ENCODE measurements at regions not wholly inside any gene's neighbourhood (a gene's known extent, or its start where the extent isn't known, plus 50 kb on each side); places are given as distances from the start of the nearest gene placed in this dataset.

DNA sequence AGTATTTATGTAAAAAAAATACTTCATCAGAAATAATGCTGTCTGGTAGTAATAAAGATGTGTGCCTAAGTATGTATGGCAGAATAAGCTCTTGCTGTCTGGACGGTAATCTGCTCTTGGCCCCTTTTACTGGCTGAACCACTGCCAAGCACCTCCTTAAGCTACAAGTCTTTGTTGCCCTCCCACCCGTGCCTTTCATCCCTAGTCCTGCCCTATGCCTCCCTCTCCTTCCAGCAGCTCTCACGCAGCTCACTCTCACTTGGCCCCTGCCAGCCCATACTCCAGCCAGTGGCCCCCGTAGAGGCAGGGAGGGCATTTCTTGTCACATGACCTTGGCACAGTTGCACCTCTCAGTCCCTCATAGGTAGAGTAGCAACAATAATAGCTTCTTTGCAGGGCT lies 54.5 kb upstream of the NPAS2 start:
- Histone ChIP-seq H3K27me3 (ENCODE audit: insufficient read depth, low read depth, severe bottlenecking) (no peaks in the 10 kb centered on the region), H3K4me3 (ENCODE audit: low read depth, low read length) (no peak overlapping the region), H3K27ac (no peak overlapping the region), H3K36me3 (no peaks in the 10 kb centered on the region), H3K9me3 (ENCODE audit: severe bottlenecking) (no peaks in the 10 kb centered on the region)
- no peak for DNase-seq
- TF ChIP-seq, protein P1, sequence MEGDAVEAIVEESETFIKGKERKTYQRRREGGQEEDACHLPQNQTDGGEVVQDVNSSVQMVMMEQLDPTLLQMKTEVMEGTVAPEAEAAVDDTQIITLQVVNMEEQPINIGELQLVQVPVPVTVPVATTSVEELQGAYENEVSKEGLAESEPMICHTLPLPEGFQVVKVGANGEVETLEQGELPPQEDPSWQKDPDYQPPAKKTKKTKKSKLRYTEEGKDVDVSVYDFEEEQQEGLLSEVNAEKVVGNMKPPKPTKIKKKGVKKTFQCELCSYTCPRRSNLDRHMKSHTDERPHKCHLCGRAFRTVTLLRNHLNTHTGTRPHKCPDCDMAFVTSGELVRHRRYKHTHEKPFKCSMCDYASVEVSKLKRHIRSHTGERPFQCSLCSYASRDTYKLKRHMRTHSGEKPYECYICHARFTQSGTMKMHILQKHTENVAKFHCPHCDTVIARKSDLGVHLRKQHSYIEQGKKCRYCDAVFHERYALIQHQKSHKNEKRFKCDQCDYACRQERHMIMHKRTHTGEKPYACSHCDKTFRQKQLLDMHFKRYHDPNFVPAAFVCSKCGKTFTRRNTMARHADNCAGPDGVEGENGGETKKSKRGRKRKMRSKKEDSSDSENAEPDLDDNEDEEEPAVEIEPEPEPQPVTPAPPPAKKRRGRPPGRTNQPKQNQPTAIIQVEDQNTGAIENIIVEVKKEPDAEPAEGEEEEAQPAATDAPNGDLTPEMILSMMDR (IDR thresholded peaks at IDR 0.05; ENCODE audit: low read depth, low read length), result no peak

DNA sequence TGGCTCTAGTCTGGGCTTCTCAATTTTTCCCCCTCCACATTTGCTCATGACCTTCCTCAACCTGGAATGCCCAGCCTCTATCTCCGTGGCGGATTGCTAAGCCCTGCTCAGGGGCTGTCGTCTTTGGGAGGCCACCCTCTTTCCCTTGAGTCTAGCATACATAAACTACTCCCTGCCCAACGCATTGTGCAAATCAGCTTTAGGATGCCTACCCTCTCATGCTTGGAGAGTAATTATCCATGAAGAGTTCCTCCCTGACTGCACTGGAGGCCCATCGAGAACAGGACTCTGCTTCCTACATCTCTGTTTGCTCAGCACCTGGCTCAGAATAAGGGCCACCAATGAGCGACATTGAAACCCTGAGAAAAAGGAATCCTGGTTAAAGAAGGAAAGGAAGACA lies 53.7 kb upstream of the NPAS2 start:
- H3K4me3 ChIP-seq (ENCODE audit: low read depth, low read length), result no peak overlapping the region
- no peaks in the 10 kb centered on the region for H3K36me3 ChIP-seq
- H3K27ac ChIP-seq, result no peak overlapping the region
- DNase-seq, result no peak
- no peaks in the 10 kb centered on the region for H3K9me3 ChIP-seq (ENCODE audit: severe bottlenecking)
- TF ChIP-seq, protein P1 (IDR thresholded peaks at IDR 0.05; ENCODE audit: low read depth, low read length), result no peak
- H3K27me3 ChIP-seq (ENCODE audit: insufficient read depth, low read depth, severe bottlenecking), result no peaks in the 10 kb centered on the region

DNA sequence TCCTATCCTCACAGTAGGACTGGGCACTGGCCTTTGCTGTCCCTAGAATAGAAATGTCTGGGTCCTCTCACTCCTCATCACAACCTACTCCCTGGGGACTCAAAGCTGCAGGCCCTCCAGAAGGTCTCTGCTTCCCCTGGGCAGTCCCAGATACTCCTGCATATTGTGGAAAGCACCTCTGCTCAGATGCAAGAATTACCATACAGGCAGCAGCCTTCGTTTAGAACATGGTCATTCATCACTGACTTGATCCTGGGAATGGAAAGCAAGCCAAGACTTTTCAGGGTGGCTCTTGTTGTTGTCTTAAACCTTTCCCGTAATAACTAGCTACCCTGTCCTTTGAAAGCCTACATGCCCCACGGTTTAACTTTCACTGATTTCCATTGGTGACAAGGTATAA lies 53.1 kb upstream of the NPAS2 start:
- Histone ChIP-seq H3K27me3 (ENCODE audit: insufficient read depth, low read depth, severe bottlenecking) (no peaks in the 10 kb centered on the region), H3K9me3 (ENCODE audit: severe bottlenecking) (no peaks in the 10 kb centered on the region), H3K4me3 (ENCODE audit: low read depth, low read length) (no peak overlapping the region), H3K36me3 (no peaks in the 10 kb centered on the region), H3K27ac (no peak overlapping the region)
- TF ChIP-seq, protein P1 (IDR thresholded peaks at IDR 0.05; ENCODE audit: low read depth, low read length), result no peak
- DNase-seq, result no peak

DNA sequence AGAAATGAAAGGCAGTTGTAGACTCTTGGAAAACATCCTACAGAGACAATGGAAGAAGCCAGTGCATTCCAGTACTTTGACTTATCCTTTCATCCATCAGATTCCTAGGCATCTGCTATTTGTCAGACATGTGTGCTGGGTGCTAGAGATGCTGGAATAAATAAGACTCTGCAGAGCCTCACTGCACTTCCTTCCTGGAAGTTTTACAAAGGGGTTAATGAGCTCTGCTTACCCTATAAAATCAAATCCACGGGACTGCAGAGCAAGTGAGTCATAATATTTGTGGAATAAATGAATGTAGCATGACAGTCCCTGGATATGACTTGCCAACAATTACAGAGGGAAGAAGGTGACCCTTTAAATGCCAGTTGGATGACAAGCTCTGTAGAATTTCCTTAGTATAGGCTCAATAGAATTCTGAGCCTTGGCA lies 52.7 kb upstream of the NPAS2 start:
- no peak overlapping the region for H3K4me3 ChIP-seq (ENCODE audit: low read depth, low read length)
- H3K36me3 ChIP-seq, result no peaks in the 10 kb centered on the region
- no peak overlapping the region for H3K27ac ChIP-seq
- no peaks in the 10 kb centered on the region for H3K9me3 ChIP-seq (ENCODE audit: severe bottlenecking)
- H3K27me3 ChIP-seq (ENCODE audit: insufficient read depth, low read depth, severe bottlenecking), result no peaks in the 10 kb centered on the region
- TF ChIP-seq, protein P1 (IDR thresholded peaks at IDR 0.05; ENCODE audit: low read depth, low read length), result no peak
- no peak for DNase-seq

DNA sequence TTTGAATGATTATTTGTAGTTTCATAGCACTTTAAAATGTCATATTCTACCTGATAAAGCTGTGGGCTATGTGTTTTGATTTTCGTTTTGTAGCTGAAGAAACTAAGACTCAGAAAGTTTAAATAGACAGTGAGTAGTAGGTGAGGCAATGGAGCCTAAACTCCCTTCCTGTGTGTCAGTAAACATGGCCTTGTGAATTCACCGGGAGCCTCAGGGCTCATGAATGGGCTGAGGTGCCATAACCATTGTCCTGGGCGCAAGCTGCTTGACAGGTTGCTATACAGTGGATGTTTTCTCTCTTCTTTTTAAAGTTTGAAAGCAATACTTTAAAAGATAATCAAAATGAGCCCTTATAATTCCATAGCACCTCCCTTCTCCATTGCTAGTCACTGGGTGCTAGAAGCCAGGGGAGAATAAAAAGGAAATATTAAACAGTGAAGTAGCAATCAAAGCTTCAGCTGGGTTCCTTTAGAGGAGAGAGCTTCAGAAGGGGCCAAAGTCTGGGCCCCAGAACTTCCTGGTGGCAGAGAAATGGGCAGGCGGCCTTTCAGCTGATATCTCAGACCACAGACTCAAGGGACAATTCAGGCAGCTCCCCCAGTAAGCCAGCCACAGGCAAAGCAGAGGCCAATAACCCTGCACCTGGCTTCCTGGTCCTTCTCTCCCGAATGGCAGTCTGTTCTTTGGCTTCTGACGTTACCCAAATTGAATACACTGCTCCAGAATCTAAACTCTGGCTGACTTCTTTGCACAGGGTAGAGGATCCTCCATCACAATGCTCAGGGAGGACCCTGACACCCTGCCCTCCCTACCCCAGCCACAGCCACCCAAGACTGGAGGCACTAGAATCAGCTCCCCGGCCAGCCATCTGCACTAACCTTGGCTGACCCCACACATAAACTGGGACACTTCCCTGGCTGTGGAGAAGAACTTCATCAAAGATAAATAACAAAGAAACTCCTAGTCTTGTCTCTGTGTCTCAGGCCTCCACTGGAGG lies 51.8 kb upstream of the NPAS2 start:
- no peak overlapping the region for H3K4me3 ChIP-seq (ENCODE audit: low read depth, low read length)
- H3K27me3 ChIP-seq (ENCODE audit: insufficient read depth, low read depth, severe bottlenecking), result no peaks in the 10 kb centered on the region
- TF ChIP-seq, protein P1 (IDR thresholded peaks at IDR 0.05; ENCODE audit: low read depth, low read length), result no peak
- no peak overlapping the region for H3K27ac ChIP-seq
- no peaks in the 10 kb centered on the region for H3K9me3 ChIP-seq (ENCODE audit: severe bottlenecking)
- DNase-seq, result no peak
- H3K36me3 ChIP-seq, result no peaks in the 10 kb centered on the region
